ENCODE measurements at regions not wholly inside any gene's neighbourhood (a gene's known extent, or its start where the extent isn't known, plus 50 kb on each side); places are given as distances from the start of the nearest gene placed in this dataset.

DNA sequence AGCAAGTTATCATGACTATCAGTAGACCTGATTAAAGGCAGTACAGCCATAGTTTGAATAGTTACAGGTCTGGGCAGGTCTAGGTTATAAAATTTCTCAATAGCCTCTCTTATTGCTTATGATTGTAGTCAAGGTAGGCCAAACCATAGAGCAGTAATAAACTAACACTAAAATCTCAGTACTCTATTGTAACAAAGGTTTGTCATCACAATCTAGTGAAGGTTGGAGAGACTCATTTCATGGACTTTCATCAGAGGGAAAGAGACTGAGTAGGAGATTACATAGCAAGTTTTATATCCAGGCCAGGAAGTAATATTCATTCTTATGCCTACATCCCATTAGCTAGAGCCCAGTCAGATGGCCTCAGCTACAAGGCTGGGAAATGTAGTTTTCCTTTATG lies 141.0 kb downstream of the ASB9 start:
- no peak overlapping the region for H3K4me3 ChIP-seq
- H3K27ac ChIP-seq, result no peak overlapping the region

DNA sequence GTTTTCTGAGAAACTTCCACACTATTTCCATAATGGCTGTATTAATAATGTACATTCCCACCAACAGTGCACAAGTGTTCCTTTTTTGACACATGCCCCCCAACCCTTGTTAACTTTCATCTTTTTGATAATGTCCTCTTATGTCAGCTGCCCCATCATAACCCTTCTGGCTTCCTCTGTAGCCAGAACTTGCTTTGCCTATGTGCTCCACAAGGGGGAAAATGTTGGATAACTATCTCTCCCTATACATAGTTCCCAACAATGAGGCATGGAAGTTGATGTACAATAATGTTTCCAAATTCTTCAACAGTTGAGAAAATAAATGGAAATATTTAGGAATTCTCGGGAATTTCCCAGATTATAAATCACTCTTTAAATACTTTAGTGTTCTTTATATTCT lies 142.9 kb downstream of the ASB9 start:
- H3K4me3 ChIP-seq, result no peak overlapping the region
- H3K27ac ChIP-seq, result no peak overlapping the region

DNA sequence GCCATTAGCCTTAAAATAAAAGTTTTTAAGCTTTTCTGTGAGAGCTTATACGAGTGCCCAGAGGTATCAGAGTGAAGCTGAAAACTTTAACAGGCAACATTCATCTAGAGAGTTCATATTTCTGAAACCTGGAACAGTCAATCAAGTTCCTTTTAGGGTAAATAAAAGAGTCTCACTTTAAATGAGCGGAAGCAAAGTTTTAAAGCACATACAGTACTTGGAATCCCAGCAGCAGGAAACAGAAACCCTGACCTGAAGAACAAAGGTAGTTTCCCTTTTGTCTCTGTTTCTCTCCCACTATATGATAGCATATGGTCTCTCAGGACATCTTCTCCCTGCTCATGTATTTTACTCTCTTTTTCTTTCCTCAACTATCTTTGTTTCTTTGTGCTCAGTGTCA lies 153.0 kb downstream of the ASB9 start:
- Histone ChIP-seq H3K27ac (no peak overlapping the region), H3K4me3 (no peak overlapping the region)

DNA sequence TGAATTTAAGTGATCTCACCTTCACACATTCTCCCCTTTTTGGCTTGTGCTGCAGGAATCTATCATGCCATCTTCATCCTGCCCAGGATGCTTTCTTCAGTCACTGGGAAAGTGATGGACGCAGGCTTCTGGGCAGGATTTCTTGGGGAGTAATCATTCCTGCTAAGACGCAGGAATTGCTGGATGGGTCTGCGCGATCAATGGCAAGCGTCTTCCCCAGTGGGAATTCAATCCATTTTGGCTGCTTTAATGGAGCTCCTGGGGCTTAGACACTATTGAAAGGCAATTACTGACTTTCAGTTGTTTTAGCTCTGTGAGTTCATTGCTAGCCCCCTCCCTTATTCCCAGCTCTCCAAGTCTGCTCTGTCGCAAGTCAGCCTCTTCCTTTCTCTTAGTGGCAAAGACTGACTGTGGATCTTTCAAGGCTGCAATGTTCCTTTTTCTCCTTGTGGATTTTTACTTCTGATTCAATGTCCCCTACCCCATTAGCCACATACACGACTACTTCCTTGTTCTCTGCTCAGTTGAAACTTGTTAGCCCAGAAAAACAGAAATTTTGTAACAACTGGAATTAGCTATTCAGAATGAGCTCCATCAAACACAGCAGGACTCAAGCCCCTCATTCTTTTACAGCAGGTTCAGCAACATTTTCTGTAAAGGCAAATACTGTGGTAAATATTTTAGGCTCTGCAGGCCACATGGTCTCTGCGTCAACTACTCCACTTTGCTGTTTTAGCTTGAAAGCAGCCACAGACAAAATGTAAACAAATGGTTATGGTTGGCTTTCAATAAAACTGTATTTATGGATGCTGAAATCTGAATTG lies 154.9 kb downstream of the ASB9 start:
- H3K4me3 ChIP-seq, result no peak overlapping the region
- H3K27ac ChIP-seq, result no peak overlapping the region

DNA sequence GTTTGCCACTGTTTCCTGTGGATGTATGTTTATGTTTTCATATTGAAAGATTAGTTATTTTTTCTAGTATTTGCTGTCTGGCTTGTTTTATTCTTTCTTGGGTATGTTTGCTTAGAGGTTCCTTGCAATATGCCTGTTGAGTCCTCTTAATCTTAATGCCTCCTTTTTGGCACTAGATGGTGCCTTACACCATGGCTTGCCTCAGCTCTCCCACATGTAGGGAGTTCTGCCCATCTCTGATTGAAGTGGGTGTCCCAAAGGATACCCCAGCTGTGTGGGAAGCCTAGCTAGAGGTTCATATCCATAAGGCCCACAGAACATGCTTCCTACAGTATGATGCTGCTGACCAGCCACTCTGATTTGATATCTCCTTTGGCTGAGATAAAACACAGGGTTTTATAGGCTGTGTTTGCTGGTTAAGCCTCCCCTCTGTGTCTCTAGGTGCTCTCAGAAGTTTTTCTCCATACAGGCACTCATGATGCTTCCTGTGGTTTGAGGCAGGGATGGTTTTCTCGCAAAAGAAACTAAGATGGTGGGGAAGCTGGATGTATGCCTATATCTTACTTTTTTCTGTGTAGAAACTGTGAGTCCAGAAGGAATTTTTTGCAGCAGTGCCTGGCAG lies 162.4 kb downstream of the ASB9 start:
- no peak overlapping the region for H3K27ac ChIP-seq
- no peak overlapping the region for H3K4me3 ChIP-seq

DNA sequence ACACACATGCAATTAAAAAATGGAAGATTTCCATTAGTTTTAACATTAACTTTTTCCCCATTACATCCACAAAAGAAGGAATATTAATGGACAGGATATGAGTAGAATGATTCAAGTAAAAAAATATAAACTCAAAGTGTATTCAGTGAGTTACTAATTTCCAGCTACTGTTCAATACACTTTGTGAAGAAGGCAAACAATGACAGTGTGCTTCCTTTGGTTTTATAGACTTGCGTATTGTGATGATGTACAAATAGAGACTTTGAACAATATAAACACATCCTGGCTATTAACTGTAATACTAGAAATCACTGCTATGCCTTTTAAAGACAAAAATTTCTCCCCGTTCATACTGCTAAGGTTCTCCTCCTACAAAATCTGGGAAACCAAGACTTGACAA lies 171.4 kb downstream of the ASB9 start:
- no peak overlapping the region for H3K4me3 ChIP-seq
- H3K27ac ChIP-seq, result no peak overlapping the region

DNA sequence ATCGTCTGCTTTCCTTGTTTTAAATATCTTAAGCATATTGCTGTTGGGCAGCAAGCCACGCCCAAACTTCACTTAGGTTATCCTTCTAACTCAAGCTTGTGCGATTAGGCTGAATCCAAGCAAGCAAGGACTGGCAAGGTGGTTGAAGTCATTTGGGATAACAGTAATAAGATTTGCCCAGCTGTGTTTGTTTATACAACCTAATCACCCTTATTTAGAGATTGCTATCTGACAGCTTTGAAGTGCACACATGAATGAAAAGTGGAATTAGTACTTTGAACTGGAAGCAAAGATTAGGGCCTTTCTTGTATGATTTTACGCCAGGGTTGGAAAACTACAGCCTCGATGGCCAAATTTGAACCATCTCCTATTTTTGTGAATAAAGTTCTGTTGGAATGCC lies 182.1 kb downstream of the ASB9 start:
- Histone ChIP-seq H3K27ac (no peak overlapping the region), H3K4me3 (no peak overlapping the region)

DNA sequence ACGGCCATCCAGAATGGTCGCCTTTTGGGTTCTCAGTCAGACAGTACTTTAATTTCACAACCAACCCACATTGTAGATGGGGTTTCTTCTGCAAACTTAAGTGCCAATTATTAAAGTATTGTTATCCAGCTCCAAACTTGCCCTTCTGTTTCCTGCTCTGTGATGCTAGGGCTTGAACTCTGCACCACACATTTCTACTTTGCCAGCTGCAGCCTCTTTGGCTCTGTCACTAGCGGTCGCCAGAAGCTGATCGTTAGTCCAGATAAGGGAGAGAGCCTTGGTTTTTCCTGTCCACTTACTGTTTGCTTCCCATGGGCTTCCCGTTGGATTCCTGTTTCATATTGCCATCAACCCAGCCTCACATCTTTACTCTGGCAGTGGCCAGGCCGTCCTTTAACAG lies 196.6 kb downstream of the ASB9 start:
- H3K27ac ChIP-seq, result no peak overlapping the region
- no peak overlapping the region for H3K4me3 ChIP-seq

DNA sequence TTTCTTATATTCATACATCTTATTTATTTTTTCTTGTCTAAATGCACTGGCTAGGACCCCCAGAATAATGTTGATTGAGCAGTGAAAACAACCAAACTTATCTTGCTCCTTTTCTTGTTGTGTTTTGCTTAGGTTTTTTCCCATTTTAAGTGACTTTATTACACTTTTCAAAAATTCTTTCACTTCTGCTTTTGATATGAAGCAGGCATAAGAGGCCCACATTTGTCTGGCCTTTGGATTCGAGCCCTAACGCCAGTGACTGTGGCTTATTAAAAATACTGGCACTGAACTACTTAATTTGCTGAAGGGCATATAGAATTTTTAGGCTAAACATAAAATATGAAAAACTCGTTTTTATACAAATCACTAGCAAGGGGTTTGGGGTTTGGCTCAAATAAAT lies 197.0 kb downstream of the ASB9 start:
- H3K27ac ChIP-seq, result no peak overlapping the region
- H3K4me3 ChIP-seq, result no peak overlapping the region

DNA sequence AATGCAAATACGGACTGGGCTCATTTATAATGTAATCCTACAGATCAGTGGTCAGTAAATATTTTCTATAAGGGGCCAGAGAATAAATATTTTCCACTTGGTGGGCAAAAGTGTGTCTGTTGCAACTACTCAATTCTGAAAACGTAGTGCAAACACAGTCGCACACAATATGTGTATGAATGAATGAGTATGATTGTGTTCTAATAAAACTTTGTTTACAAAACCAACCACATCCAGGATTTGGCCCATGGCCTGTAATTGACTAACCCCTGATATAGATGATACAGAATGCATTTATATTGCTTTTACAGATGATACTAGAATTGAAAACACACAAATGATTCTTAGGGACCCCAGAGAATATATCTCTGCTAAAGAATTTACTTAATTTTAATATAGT lies 197.6 kb downstream of the ASB9 start:
- H3K27ac ChIP-seq, result no peak overlapping the region
- no peak overlapping the region for H3K4me3 ChIP-seq

DNA sequence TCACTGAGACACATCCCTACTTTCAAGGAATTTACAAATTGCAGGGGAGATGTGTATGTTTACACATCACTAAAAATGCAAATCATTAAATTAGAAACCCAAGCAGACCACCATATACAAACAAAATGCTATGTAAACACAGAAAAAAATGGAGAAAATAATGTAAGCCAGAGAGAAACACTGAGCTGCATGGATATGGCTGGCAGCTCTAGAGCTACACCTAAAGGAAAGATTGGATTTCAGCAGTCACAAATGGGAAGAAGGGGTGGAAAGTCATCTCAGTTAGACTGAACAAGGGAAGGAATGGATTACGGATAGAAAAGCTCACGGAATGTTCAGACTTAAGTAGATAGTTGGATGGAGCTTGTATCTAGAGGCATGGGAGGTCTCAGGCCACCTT lies 186.3 kb downstream of the MOSPD2 start:
- Histone ChIP-seq H3K4me3 (no peak overlapping the region), H3K27ac (no peak overlapping the region)

DNA sequence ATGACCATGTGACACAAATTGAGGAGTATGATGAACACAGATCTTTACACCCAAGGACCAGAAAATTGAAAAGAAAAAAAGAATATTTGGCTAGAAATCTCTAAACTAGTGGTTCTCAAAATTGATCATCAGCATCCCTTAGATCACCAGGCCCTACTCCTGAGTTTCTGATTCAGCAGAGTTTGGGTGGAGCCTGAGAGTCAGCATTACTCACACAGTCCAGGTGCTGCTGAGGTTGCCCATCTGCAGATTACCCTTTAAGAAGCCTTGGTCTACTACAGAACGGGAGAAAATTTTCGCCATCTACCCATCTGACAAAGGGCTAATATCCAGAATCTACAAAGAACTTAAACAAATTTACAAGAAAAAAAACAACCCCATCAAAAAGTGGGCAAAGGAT lies 182.8 kb downstream of the MOSPD2 start:
- no peak overlapping the region for H3K4me3 ChIP-seq
- H3K27ac ChIP-seq, result no peak overlapping the region

DNA sequence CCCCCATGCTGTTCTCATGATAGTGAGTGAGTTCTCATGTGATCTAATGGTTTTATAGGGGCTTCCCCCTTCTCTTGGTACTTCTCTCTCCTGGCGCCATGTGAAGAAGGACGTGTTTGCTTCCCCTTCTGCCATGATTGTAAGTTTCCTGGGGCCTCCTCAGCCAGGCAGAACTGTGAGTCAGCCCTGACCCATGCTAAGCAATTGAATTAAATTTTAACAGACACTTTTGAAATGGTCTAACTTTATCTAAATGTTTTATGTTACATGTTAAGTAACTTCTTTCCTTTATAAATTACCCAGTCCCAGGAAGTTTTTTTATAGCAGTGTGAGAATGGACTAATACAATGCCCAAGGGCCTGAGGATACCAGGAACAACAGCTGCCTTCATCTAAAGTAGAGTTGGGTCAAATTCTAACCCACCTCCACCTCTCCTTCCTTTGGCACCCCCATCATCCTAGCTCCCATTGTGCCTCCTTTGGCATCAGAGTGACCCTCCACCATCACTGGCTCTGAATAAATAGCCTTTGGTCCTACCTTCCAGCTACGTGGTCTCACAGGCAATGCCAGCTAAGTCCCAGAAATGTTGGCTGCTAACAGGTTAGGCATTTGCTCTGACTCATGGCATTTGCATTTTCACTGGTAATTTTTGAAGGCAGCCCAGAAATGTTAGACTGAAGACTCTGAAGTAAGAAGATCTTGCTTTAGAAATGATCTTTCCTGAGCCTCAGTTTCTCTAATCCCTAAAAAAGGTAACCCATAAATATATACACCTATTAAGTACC lies 182.1 kb downstream of the MOSPD2 start:
- H3K4me3 ChIP-seq, result no peak overlapping the region
- H3K27ac ChIP-seq, result no peak overlapping the region

DNA sequence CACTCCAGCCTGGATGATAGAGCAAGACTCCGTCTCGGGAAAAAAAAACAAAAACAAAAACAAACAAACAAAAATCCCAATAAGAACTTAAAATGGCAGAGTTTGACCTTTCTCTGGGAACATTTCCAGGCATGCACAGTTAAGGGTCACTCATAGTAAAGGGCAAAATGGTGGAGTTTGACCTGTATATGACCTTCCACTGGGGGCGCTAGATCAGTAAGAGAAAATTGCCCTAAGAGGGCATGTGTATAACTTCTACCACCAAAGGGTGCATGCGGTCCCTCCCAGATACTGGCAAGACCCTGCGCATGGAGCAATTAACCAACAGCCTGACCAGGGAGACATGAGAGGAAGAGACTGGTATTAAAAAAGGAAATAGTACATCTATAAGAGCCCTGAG lies 177.2 kb downstream of the MOSPD2 start:
- H3K4me3 ChIP-seq, result no peak overlapping the region
- no peak overlapping the region for H3K27ac ChIP-seq

DNA sequence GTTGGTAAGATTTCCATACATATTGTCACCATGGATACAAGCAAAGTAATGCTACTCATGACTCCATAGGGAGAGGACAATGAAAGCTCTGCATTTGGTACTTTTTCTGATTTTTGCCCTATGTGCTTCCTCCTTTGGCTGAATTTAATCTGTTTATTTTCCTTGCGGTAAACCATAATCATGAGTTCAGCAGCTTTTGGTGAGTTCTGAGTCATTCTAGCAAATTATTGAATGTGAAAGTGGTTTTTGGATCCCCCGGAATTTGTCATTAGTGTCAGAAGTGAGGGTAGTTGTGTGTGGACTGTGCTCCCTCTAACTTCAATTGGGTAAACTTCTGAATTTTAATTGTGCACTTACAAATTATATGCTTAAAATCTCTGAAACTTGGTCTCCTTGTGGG lies 170.3 kb downstream of the MOSPD2 start:
- Histone ChIP-seq H3K4me3 (no peak overlapping the region), H3K27ac (no peak overlapping the region)

DNA sequence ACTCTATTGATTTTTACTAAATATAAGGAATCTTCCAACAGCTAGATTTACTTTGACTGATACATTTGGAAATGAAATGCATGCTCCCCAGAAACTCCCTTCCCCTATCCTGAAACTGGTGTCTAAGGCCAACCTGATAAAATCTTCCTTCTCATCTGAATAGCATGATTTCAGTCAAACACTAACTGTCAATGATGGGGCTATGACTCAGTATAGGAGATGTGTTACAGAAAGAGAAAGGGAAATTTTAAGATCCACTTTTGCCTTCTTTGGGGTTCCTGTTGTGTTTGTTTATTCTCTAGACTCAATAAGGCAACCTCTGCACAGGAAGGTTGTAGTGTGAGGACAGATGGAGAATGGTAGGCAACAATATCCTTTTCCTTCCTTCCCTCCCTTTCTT lies 160.7 kb downstream of the MOSPD2 start:
- no peak overlapping the region for H3K27ac ChIP-seq
- no peak overlapping the region for H3K4me3 ChIP-seq

DNA sequence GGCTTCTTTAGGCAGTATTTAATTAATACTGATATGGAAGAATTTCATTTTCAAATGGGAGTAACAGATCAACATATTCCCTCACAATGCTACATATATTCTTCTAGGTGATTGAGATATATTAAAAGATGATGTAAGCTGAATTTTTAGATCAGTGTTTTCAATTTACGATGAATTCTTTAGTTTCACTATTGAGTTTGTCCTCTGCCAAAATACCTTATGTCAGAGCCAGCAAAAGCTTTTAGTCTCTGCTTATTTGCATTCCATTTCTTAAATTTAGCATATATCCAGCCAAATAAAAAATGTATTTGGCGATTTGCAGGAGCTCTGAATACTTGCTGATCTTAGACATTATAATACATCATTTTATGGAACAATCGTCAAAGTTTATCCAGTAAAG lies 144.3 kb downstream of the MOSPD2 start:
- Histone ChIP-seq H3K4me3 (no peak overlapping the region), H3K27ac (no peak overlapping the region)

DNA sequence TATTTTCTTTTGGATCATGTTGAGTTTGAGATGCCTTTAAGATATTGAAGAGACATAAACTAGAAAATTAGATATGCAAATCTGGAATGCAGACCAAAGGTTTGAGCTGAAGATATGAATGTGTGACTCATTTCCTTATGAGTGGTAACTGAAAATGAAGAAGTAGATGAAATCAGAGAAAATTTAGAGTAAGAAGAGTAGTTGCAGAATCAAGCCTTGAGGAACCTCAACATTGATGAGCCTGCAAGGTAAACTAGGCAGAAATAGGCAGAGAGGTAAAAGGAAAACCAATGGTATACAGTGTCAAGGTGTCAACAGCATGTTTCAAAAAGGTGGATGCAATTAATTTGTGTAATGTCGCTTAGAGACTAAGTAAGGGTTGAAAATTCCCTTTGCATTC lies 142.8 kb downstream of the MOSPD2 start:
- Histone ChIP-seq H3K4me3 (no peak overlapping the region), H3K27ac (no peak overlapping the region)

DNA sequence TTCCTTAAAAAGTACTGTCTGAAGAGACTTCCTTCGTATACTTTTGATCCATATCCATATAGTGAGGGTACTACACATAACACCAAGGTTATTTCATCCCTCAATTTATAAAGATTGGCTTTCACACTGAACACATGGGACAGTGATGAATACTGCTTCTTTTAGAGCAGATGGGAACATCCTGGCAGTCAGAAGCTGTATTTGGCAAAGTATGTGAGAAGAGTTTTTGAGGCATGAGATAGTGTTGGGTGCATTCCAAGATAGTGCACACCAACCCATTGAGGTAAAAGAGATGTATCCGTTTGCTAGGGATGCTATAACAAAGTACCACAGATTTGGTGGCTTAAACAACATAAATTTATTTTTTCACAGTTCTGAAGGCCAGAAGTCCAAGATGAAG lies 141.1 kb downstream of the MOSPD2 start:
- H3K4me3 ChIP-seq, result no peak overlapping the region
- no peak overlapping the region for H3K27ac ChIP-seq

DNA sequence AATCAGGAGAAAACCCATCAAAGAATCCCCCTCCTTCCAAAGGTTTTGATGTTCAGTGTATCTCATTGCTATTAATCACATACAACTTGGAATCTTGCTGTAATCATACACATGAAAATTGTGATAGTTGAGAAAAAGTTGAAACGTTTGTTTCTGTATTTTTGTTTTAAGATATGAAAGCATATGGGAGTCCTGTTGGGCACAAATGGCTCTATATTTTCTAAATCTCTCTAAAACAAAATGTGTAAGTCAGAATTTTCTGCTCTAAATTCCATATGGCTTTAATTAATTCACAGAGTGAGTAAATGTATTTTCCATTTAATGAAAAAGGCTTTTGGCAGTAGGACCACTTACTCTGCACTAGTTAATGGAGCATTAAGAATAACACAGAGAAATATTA lies 140.2 kb downstream of the MOSPD2 start:
- no peak overlapping the region for H3K27ac ChIP-seq
- H3K4me3 ChIP-seq, result no peak overlapping the region

DNA sequence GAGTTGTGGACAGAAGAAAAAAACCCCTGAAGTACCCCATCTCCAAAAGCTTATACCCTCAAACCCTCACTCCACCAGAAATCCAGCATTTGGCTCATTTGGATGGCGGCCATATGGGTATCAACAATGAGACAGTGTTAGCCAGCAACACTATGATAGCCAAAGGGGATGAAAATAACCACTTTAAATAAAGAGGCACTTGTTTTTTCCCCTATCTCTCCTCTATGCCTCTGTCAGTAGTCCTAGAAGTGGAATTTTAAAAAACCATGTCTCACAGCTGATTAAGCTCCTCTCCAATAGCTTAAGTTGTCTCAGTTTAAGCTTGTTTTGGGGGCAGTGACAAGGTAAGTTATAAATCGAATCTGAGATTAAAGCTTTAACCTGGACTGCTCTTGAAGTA lies 124.0 kb downstream of the MOSPD2 start:
- Histone ChIP-seq H3K27ac (no peak overlapping the region), H3K4me3 (no peak overlapping the region)
